Small intestine (tissue), 7 donors: ENCODE measurements at regions not wholly inside any gene's neighbourhood (a gene's known extent, or its start where the extent isn't known, plus 50 kb on each side); places are given as distances from the start of the nearest gene placed in this dataset.
"Not testable (repeated sequence)": the region's sequence is repeated elsewhere in the genome, so short reads cannot be mapped to it uniquely, and the experiment has no call there.

ENCODE experiments used
- DNase-seq, 2 donors: peaks; one replicate each; pipeline versions ENCODE4 v3.0.0 to v3.0.0-alpha.2; 2013
- FAIRE-seq: peaks from 2 replicates; lab custom pipeline; 2012; peaks lifted over from hg19 to GRCh38; lab: Jason Lieb, UNC
- H3K27ac ChIP-seq, 3 donors: one replicate each; pipeline ENCODE4 v1.5.1; 2013; ENCODE audit warnings: low read length in 2 of 3, mild to moderate bottlenecking in 2 of 3, control low read depth in 1 of 3, inconsistent platforms in 1 of 3, low read depth in 1 of 3, moderate library complexity in 1 of 3
- H3K27me3 ChIP-seq, 3 donors: one replicate each; pipeline ENCODE4 v1.6.1; 2013; ENCODE audit warnings: low read length in 3 of 3, inconsistent platforms in 1 of 3; ENCODE audit not compliant: control insufficient read depth in 3 of 3, insufficient read depth in 3 of 3
- H3K36me3 ChIP-seq, 3 donors: one replicate each; pipeline ENCODE4 v1.6.1; 2013; ENCODE audit warnings: low read length in 3 of 3, inconsistent platforms in 1 of 3, low read depth in 1 of 3, mild to moderate bottlenecking in 1 of 3, moderate library complexity in 1 of 3; ENCODE audit not compliant: control insufficient read depth in 3 of 3, insufficient read depth in 2 of 3
- H3K4me1 ChIP-seq, 3 donors: one replicate each; pipeline ENCODE4 v1.6.1; 2013; ENCODE audit warnings: low read length in 2 of 3, inconsistent platforms in 1 of 3, low read depth in 1 of 3, mild to moderate bottlenecking in 1 of 3, moderate library complexity in 1 of 3; ENCODE audit not compliant: control insufficient read depth in 3 of 3, insufficient read depth in 2 of 3
- H3K4me3 ChIP-seq, 3 donors: one replicate each; pipeline ENCODE4 v1.5.1; 2013; ENCODE audit warnings: low read length in 3 of 3, control low read depth in 1 of 3, inconsistent platforms in 1 of 3, low read depth in 1 of 3, mild to moderate bottlenecking in 1 of 3, moderate library complexity in 1 of 3
- H3K9me3 ChIP-seq, 2 donors: one replicate each; pipeline ENCODE4 v1.6.1; 2013; ENCODE audit warnings: low read depth in 1 of 2, low read length in 1 of 2; ENCODE audit not compliant: control insufficient read depth in 2 of 2, insufficient read depth in 1 of 2
- WGBS, 3 donors: extraction: QIAGEN DNeasy Blood & Tissue Kit; methylation state at CpG; one replicate each; pipeline ENCODE4 v1.1.7; 2013; 5-methylcytosine and 5-hydroxymethylcytosine counted together
- donor health status: healthy with polysubstance abuse.
- donor health status: control.
- donor health status: control.
- donor health status: Bipolar disorder and iron deficiency.
- donor health status: healthy.

DNA sequence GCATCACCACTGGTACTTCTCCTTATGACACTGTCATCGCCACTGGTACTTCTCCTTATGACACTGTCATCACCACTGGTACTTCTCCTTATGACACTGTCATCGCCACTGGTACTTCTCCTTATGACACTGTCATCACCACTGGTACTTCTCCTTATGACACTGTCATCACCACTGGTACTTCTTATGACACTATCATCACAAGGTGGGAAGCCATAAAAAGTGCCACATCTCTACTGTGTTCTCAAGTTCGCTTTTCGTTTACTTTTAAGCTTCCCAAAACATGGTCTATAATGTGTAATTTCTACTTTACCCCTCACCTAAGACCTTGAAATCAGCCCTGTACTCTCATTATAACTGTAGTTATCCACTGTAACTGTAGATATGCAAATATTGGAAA lies 745.4 kb upstream of the CHAC2 start:
- FAIRE-seq, DNase-seq, H3K4me1 ChIP-seq, H3K27ac ChIP-seq, H3K27me3 ChIP-seq, H3K36me3 ChIP-seq, H3K4me3 ChIP-seq, H3K9me3 ChIP-seq: not testable (repeated sequence)
- 84 to 92% (median 92%) methylated on average over 4 of the region's 4 CpGs for WGBS, 3 donors

DNA sequence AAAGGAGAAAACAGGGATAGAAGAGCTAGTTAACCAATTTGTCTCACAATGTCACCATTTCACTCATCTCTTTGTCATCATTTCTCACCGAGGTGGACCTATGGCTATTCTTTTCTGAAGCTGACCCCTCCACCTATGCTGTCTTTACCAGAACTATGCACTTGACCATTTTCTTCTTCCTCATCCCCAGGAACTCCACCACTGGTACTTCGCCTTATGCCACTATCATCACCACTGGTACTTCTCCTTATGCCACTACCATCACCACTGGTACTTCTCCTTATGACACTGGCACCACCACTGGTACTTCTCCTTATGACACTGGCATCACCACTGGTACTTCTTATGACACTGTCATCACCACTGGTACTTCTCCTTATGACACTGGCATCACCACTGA lies 745.8 kb upstream of the CHAC2 start:
- H3K27ac ChIP-seq, result no peak overlapping the region
- no peak overlapping the region for H3K4me3 ChIP-seq
- no peaks in the 10 kb centered on the region for H3K27me3 ChIP-seq
- no peaks in the 10 kb centered on the region for H3K4me1 ChIP-seq
- no peaks in the 10 kb centered on the region for H3K36me3 ChIP-seq
- H3K9me3 ChIP-seq, result no peaks in the 10 kb centered on the region
- DNase-seq (no peak), FAIRE-seq (no peak)
- 85 to 91% (median 89%) methylated on average over 2 of the region's 2 CpGs for WGBS, 3 donors

DNA sequence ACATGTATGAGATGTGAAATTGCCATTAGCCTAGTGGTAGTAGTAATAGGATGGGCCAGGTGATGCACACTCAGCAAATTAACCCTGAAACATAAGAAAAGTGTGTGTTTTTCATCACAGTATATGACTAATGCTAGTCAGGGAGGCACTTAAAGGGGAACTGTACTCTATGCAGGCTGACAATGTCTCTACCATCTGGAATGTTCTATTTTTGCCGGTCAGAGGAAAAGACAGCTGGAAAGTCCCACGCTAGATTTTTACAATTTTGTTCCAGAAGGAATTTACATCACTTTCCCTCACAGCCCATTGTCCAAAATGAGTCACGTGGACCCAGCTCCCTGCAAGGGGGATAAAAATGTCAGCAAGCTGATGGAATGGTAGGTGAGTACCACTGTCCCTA lies 746.3 kb upstream of the CHAC2 start:
- no peaks in the 10 kb centered on the region for H3K4me1 ChIP-seq
- FAIRE-seq (no peak), DNase-seq (no peak)
- H3K27ac ChIP-seq, result no peak overlapping the region
- 56 to 81% (median 74%) methylated on average over 3 of the region's 3 CpGs for WGBS, 3 donors
- H3K27me3 ChIP-seq, result no peaks in the 10 kb centered on the region
- H3K4me3 ChIP-seq, result no peak overlapping the region
- no peaks in the 10 kb centered on the region for H3K9me3 ChIP-seq
- H3K36me3 ChIP-seq, result no peaks in the 10 kb centered on the region

DNA sequence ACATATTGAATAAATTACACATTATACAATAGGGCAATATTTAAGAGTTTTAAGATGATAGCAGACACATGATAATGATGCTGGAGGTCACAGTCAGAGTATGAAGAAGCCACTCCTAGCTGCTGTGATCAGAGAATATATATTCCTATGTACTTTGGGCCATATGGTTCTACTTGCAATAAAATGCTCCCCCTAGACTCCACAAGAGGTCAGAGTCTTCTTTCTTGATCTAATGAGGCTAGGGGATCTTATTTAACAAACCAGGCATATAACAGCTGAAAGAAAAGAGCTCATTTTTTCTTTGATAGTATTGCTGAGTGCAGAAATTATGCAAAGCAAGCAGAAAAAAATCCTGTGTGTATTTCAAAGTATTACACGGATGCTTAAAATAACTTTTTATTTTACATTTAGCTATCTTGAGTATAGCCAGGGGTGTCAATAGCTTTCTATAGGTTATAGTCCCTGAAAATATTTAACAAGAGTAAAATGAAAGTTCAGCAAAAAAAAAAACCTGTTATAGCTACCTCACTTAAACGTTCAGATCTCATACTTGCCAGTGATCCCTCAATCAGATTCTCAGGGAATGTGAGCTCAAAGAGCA lies 748.7 kb upstream of the CHAC2 start:
- 36 to 40% (median 40%) methylated on average over 2 of the region's 2 CpGs for WGBS, 3 donors
- no peaks in the 10 kb centered on the region for H3K4me1 ChIP-seq
- FAIRE-seq (no peak), DNase-seq (peak in 1 of 2 donors; percentile 4)
- no peak overlapping the region for H3K27ac ChIP-seq
- H3K36me3 ChIP-seq, result no peaks in the 10 kb centered on the region
- no peaks in the 10 kb centered on the region for H3K9me3 ChIP-seq
- H3K4me3 ChIP-seq, result no peak overlapping the region
- no peaks in the 10 kb centered on the region for H3K27me3 ChIP-seq

DNA sequence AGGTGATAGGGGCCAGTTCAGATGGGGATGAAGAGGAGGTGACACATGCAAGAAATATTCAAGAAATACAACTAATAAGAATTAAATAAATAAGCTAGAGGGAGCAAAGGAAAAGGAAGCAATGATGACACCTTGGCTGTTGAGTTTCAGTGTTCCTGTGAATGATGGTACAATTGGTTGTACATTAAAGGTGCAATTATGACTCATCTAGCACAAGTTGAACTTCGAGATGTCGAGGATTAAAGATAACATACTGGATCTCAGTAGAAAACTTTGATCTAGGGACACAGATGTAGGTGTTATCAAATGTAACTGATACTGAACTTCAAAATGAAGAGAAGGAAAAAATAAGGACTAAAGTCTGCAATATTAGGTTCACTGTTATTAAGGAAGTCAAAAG lies 760.6 kb upstream of the CHAC2 start:
- H3K36me3 ChIP-seq, result no peaks in the 10 kb centered on the region
- H3K4me3 ChIP-seq, result no peak overlapping the region
- DNase-seq (peak in 1 of 2 donors; percentile 53), FAIRE-seq (no peak)
- no peak overlapping the region for H3K27ac ChIP-seq
- no peaks in the 10 kb centered on the region for H3K27me3 ChIP-seq
- no peaks in the 10 kb centered on the region for H3K9me3 ChIP-seq
- 12 to 45% (median 30%) methylated on average over 2 of the region's 2 CpGs for WGBS, 3 donors
- peaks cover 0 to 6% (median 0%) of the 10 kb centered on the region in 3 donors for H3K4me1 ChIP-seq

DNA sequence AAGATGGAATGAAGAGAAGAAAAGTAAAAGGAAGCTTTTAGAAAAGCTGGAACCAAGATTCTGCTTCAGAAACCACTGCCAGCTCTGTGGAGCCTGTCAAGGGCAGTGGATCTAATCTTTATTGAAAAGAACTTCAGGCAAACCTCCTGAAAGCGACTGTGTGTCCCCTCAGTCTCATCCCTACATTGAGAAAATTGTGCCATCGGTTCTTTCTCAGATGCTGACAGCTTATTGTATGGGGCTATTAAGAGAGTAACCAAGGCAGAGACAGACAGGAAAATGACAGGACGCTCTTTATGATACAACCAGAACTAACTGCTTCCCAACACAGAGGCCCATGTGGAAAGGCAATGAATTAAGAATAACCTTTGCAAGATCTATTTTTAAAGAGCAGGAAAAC lies 763.2 kb upstream of the CHAC2 start:
- 73 to 78% (median 76%) methylated on average over 3 of the region's 3 CpGs for WGBS, 3 donors
- no peaks in the 10 kb centered on the region for H3K9me3 ChIP-seq
- FAIRE-seq (no peak), DNase-seq (no peak)
- H3K36me3 ChIP-seq, result no peaks in the 10 kb centered on the region
- no peak overlapping the region for H3K27ac ChIP-seq
- peaks cover 0 to 6% (median 0%) of the 10 kb centered on the region in 3 donors for H3K4me1 ChIP-seq
- no peaks in the 10 kb centered on the region for H3K27me3 ChIP-seq
- H3K4me3 ChIP-seq, result no peak overlapping the region

DNA sequence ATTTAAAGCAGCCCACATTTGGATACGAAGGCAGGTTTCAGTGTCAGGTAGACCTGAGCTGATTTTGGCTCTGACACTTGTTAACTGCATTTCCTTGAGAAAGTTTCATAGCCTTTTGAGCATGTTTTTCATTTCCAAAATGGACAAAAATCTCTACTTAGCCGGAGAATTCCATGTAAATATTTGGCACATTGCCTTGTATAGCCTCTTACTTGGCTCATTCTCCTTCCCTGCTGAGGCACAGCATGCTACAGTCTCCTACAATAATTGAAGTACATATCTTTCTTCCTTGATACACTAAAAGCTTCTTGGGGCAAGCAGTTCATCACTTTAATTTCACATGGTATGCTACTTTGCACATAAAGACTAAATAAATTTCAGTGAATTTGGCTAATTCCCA lies 772.2 kb upstream of the CHAC2 start:
- 59 to 71% (median 62%) methylated on average over 2 of the region's 2 CpGs for whole genome bisulfite sequencing, 3 donors

DNA sequence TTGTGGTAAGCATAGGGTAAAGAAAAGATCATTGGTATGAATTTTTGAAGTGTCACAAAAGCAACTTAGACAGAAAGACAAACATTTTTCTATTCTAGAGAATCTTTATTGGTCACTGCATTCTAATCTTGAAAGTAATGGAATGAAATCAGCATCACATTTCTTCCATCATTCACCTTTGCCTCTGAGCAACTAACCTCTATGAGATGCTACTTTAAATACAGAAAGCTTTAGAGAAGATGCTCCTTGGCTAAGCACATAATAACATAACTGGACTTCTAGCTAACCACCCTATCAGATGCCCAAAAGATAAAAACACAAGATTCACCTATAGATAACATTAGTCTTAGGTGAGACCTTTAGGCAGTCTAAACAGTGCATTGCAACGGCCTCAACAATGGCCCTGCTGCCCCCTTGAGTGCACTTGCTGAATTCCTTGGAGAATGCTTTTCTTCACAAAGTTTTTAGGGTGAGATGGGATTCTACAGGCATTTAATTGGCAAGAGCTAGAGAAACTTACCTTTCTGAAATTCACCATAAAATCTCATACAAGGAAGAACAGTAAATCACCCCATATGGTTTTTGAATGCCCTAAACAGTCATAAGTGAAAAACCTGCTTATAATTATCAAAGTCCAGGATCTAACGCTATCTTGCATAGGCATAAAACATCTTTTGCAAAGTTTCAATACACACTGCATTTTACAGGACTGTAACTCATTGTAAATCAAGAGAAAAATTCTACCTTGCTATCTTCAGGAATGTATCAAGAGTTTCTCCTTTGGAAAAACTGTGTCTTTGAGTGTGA lies 791.3 kb upstream of the CHAC2 start:
- no peak overlapping the region for H3K4me3 ChIP-seq
- H3K36me3 ChIP-seq, result no peaks in the 10 kb centered on the region
- FAIRE-seq (no peak), DNase-seq (peak in 1 of 2 donors; percentile 26)
- H3K27me3 ChIP-seq, result no peaks in the 10 kb centered on the region
- WGBS, 3 donors, result 45 to 48% (median 47%) methylated on average over 2 of the region's 2 CpGs
- H3K27ac ChIP-seq, result no peak overlapping the region
- H3K4me1 ChIP-seq, result no peaks in the 10 kb centered on the region
- H3K9me3 ChIP-seq, result no peaks in the 10 kb centered on the region

More for the DNA sequence above, 772.2 kb upstream of the CHAC2 start:
- H3K27me3 ChIP-seq, result no peaks in the 10 kb centered on the region
- H3K4me1 ChIP-seq, result no peaks in the 10 kb centered on the region
- H3K9me3 ChIP-seq, result no peaks in the 10 kb centered on the region
- no peak overlapping the region for H3K27ac ChIP-seq
- H3K4me3 ChIP-seq, result no peak overlapping the region
- H3K36me3 ChIP-seq, result no peaks in the 10 kb centered on the region
- DNase-seq (no peak), FAIRE-seq (no peak)
